Omental fat pad (tissue), 3 donors: ENCODE measurements at regions not wholly inside any gene's neighbourhood (a gene's known extent, or its start where the extent isn't known, plus 50 kb on each side); places are given as distances from the start of the nearest gene placed in this dataset.

Experiments
- ATAC-seq: fragments of 150-250 bp; one replicate; pipeline ENCODE4 v1.9.1; 2016; ENCODE audit warnings: mild to moderate bottlenecking, moderate library complexity; ENCODE audit not compliant: low FRiP score
- DNase-seq: peaks from one replicate; pipeline ENCODE4 v3.0.0-alpha.2; 2019; ENCODE audit warnings: low spot score
- TF ChIP-seq, protein P1 (sequence below), 3 donors: fragments of 450-650 bp; IDR thresholded peaks; one replicate each; pipeline ENCODE4 v1.5.1; 2016 to 2017; ENCODE audit warnings: antibody characterized with exemption in 3 of 3, mild to moderate bottlenecking in 3 of 3, moderate library complexity in 2 of 3

DNA sequence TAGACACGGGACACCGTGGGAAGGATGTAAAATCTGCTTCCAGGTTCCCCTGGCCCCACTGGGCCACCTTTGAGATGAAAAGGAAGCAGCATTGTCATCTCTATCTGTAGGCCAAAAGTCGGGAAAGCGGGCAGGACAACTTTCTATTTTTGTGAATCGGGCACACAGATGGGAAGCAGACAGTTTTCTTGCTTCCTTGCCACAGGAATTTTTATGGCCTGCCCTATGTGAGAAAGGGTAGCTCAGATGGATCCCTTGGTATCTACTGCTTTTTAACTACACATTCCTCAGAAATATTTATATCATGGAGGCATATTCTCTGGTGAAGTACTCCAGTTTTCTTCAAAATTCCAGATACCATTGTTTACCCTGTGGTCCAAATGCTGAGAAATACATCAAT lies 735.5 kb downstream of the CBLN2 start:
- DNase-seq (no peak), ATAC-seq (no peak)
- TF ChIP-seq, protein P1, sequence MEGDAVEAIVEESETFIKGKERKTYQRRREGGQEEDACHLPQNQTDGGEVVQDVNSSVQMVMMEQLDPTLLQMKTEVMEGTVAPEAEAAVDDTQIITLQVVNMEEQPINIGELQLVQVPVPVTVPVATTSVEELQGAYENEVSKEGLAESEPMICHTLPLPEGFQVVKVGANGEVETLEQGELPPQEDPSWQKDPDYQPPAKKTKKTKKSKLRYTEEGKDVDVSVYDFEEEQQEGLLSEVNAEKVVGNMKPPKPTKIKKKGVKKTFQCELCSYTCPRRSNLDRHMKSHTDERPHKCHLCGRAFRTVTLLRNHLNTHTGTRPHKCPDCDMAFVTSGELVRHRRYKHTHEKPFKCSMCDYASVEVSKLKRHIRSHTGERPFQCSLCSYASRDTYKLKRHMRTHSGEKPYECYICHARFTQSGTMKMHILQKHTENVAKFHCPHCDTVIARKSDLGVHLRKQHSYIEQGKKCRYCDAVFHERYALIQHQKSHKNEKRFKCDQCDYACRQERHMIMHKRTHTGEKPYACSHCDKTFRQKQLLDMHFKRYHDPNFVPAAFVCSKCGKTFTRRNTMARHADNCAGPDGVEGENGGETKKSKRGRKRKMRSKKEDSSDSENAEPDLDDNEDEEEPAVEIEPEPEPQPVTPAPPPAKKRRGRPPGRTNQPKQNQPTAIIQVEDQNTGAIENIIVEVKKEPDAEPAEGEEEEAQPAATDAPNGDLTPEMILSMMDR (IDR thresholded peaks at IDR 0.05) = no peak

DNA sequence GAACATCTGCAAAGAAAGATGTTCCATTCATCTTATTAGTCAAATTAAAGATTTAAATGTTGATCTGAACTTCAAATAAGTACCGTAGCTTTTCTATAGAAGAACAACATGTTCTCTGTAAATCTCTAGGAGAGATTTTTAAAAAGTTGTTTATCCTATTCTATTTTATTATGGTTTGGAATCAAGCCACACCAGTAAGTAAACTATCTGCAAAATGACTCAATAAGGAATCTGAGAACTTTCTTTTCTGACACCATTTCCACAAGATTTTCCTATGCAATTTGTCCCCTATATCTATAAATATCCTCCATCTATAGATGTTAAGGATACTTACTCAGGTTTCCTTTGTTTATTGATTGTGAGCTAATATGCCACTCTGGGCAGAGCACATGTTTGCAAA lies 736.6 kb downstream of the CBLN2 start:
- TF ChIP-seq, protein P1 (IDR thresholded peaks at IDR 0.05) = no peak
- DNase-seq (no peak), ATAC-seq (no peak)

GRCh38 chr18:71798986-71799673 lies 745.0 kb downstream of the CBLN2 start:
- TF ChIP-seq, protein P1 (IDR thresholded peaks at IDR 0.05) = no peak
- ATAC-seq = no peak
- DNase-seq = no peak

- TF ChIP-seq, protein P1 (IDR thresholded peaks at IDR 0.05) = no peak
- DNase-seq (no peak), ATAC-seq (no peak)
Measured at GRCh38 chr18:71797554-71797953, 746.6 kb downstream of the CBLN2 start.

DNA sequence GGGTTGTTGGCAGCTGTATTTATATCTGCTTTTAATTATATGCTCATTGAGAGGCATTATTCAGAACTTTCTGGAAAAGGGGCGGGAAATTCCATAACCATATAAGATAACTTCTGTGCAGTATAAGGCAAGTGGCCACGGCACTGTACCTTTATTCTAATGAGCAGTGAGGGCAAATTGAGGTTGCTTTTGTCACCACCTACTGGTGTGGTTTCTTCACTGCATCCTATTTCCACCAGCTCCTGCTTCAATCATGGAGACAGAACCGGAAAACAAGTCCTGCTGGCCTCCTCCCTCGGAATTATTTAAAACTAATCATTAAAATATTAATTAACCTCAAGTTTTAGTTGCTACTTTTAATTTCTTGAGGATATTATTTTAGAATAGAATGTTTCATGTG lies 759.4 kb downstream of the CBLN2 start:
- DNase-seq (no peak), ATAC-seq (no peak)
- TF ChIP-seq, protein P1 (IDR thresholded peaks at IDR 0.05) = no peak

DNA sequence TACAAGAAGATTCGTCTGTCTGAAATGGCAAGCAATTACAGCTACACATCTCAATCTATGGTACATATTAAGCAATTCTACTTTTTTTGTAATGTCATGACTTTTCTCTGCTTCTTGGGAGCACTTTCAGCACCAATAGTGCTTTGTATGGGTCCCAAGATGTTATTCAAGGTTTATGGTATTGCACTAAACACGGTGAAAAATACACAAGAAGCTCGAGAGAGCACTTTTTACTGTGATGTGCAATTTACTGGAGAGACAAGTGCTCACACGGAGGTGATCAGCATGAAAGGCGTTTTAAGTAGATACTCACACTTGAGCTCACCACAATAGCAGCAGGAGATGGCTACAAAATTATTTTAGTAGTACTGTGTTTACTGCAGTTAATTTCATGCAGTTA lies 783.6 kb downstream of the CBLN2 start:
- ATAC-seq = no peak
- TF ChIP-seq, protein P1 (IDR thresholded peaks at IDR 0.05) = no peak
- DNase-seq = no peak

- ATAC-seq (no peak), DNase-seq (no peak)
- TF ChIP-seq, protein P1 (IDR thresholded peaks at IDR 0.05) = no peak
Measured at GRCh38 chr18:71754246-71754645, 789.9 kb downstream of the CBLN2 start.
